NB4 (cell line): ENCODE measurements at regions not wholly inside any gene's neighbourhood (a gene's known extent, or its start where the extent isn't known, plus 50 kb on each side); places are given as distances from the start of the nearest gene placed in this dataset.

Source experiments
- DNase-seq: peaks from one replicate; pipeline ENCODE4 v3.0.0; 2010; ENCODE audit warnings: low read depth
- H3K4me3 ChIP-seq: one replicate; pipeline ENCODE4 v1.5.1; 2011; ENCODE audit warnings: mild to moderate bottlenecking, low read depth, low read length, moderate library complexity
- MYC ChIP-seq: IDR thresholded peaks from 2 replicates; pipeline ENCODE4 v1.6.1; 2011; ENCODE audit warnings: low read depth, low read length
- POLR2A ChIP-seq: IDR thresholded peaks from 2 replicates; pipeline ENCODE4 v1.6.1; 2011; ENCODE audit warnings: mild to moderate bottlenecking; ENCODE audit not compliant: insufficient read length; ENCODE audit errors: extremely low read depth
- TF ChIP-seq, protein P1 (sequence below): IDR thresholded peaks from 2 replicates; pipeline ENCODE4 v1.6.1; 2011; ENCODE audit warnings: low read depth, low read length
- TF ChIP-seq, protein P2 (sequence below): IDR thresholded peaks from one replicate; pipeline ENCODE4 v1.5.1; 2012; ENCODE audit warnings: low read depth, low read length

DNA sequence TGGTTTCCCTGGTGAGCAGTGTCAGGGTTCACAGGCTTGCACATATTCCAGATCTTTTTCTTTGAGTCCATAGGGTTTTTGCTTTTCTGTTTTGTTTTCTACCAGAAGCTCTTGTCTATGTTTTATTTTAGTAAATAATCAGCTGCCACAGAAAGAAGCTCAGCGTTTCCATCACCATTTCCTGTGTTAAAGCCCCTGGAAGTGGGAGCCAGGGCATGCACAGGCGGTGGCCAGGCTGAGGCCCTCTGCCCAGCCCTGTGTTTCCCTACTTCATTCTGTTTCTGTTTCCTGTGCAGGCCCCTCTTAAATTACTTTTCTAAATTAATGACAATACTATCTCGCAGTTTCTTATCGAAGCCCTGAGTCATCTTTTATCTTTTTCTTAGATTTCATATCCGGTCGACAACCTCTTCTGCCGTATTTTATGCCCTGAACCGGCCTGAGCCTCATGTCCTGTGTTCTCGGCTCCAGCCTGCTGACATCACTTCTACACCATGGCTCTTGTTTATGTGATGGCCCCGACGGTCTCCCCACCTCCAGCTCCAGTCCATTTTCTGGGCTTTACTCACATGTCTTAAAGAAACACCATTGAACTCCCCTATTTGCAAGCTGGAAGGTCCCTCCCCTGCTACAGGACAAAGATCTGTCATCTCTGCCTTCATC, 442.2 kb downstream of the TCERG1L start:
- DNase-seq, result no peak
- TF ChIP-seq, protein P1, sequence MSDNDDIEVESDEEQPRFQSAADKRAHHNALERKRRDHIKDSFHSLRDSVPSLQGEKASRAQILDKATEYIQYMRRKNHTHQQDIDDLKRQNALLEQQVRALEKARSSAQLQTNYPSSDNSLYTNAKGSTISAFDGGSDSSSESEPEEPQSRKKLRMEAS, result no peak
- no peak for TF ChIP-seq MYC
- TF ChIP-seq POLR2A, result no peak
- TF ChIP-seq, protein P2, sequence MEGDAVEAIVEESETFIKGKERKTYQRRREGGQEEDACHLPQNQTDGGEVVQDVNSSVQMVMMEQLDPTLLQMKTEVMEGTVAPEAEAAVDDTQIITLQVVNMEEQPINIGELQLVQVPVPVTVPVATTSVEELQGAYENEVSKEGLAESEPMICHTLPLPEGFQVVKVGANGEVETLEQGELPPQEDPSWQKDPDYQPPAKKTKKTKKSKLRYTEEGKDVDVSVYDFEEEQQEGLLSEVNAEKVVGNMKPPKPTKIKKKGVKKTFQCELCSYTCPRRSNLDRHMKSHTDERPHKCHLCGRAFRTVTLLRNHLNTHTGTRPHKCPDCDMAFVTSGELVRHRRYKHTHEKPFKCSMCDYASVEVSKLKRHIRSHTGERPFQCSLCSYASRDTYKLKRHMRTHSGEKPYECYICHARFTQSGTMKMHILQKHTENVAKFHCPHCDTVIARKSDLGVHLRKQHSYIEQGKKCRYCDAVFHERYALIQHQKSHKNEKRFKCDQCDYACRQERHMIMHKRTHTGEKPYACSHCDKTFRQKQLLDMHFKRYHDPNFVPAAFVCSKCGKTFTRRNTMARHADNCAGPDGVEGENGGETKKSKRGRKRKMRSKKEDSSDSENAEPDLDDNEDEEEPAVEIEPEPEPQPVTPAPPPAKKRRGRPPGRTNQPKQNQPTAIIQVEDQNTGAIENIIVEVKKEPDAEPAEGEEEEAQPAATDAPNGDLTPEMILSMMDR, result no peak
- no peak overlapping the region for H3K4me3 ChIP-seq

DNA sequence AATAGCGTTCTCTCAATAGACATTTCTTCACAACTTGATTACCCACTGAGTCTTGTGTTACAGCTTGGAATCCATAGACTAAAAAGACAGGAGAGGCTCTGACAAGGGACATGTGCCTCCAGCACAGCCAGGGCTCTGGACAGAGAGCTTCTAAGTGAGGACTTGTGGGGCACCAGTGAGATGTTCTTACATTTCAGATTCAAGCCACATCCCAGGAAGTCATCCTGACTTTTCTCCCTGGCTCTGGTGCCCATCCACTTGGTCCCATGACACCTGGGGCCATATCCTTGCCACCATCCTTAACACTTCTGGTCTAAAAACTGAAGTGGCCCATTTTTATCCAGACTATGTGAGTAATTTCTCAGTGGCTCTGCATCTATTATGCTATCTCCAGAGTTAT, 440.1 kb downstream of the TCERG1L start:
- H3K4me3 ChIP-seq, result no peak overlapping the region
- no peak for TF ChIP-seq POLR2A
- TF ChIP-seq, protein P1, result no peak
- no peak for TF ChIP-seq MYC
- TF ChIP-seq, protein P2, result no peak
- DNase-seq, result no peak

DNA sequence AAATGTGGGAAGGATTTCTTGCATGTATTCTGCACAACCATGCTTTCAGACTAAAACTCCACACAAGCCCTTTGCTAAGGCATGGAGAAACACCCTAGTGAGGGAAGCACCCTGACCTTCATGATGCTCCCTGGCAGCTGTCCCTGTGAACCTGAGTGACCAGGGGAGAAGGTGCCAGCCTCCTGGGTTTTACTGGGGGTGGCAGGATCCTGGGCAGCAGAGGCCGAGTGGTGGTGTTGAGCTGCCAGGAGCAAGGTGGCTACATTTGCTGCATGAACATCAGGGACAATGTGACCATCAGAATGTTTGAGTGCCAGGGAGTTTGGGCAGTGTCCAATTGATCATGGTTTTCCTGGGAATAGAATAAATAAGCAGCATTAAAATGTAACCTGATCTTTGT, 437.9 kb downstream of the TCERG1L start:
- DNase-seq, result no peak
- no peak for TF ChIP-seq MYC
- TF ChIP-seq POLR2A, result no peak
- TF ChIP-seq, protein P2, result no peak
- TF ChIP-seq, protein P1, result no peak
- H3K4me3 ChIP-seq, result no peak overlapping the region

DNA sequence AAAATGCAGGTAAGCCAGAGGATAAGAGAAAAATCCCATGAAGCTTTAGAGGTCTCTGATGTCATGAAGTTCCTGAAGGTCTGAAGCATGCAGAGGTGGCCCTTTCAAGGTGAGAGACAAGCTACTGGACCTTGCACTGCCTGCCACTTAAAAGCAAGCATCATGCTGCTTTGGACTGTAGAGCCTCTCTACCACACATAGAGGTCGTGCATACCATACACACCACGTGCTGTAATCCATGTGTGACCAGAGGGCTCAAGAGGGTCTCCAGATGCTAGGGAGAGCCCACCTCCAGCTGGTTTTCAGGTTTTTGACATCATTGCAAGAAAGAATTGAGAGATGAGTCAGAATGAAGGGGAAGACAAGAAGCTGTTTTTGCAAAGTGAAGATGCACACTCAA, 436.4 kb downstream of the TCERG1L start:
- TF ChIP-seq, protein P2, result no peak
- TF ChIP-seq, protein P1, result 0 out of 2 replicates have a peak, but pooled peaks have one; percentile 8
- TF ChIP-seq POLR2A, result no peak
- DNase-seq, result no peak
- no peak overlapping the region for H3K4me3 ChIP-seq

DNA sequence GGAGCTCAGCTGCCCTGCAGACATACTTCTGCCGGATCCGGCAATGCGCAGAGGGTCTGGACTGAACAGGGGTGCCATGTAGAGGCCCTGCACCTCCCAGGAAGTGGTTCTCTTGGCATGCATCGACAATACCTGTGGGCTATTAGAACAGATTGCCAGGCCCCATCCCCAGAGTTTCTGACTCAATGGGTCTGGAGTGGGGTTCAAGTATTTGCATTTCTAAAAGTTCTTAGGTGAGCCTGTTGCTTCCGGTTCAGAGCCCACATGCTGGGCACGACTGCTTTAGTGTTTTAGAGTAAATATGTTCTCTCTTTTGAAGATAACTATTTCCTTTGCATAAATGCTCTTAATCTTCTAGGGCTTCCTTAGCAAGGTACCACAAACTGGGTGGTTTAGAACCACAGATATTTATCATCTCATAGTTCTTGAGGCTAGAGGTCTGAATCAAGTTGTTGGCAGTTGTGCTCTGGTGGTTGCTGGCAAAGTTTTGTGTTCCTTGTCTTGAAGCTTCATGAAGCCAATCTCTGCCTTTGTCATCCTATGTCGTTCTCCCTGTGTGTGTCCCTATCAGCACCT, 435.5 kb downstream of the TCERG1L start:
- DNase-seq, result no peak
- no peak overlapping the region for H3K4me3 ChIP-seq
- TF ChIP-seq MYC (no peak), POLR2A (no peak)
- TF ChIP-seq, protein P1, result no peak
- TF ChIP-seq, protein P2, result no peak
